ENCODE measurements at regions not wholly inside any gene's neighbourhood (a gene's known extent, or its start where the extent isn't known, plus 50 kb on each side); places are given as distances from the start of the nearest gene placed in this dataset.

- H3K4me3 Mint-ChIP-seq (ENCODE audit: unreplicated experiment): no peak overlapping the region
- Histone ChIP-seq H3K9me3 (ENCODE audit: insufficient read depth, low read depth, low read length) (no peaks in the 10 kb centered on the region), H3K4me3 (ENCODE audit: insufficient read depth, low read depth, low read length) (no peak overlapping the region), H3K4me2 (ENCODE audit: low read length) (no peak overlapping the region), H2AFZ (ENCODE audit: low read depth, low read length) (no peak overlapping the region), H3K27me3 (ENCODE audit: insufficient read depth, low read length) (no peaks in the 10 kb centered on the region), H3K36me3 (ENCODE audit: insufficient read depth, low read length) (no peaks in the 10 kb centered on the region), H3K79me2 (ENCODE audit: insufficient read depth, low read length) (no peaks in the 10 kb centered on the region), H3K9ac (ENCODE audit: low read length) (no peak overlapping the region), H3K4me1 (ENCODE audit: insufficient read depth, low read length) (peaks cover 5% of the 10 kb centered on the region), H3K27ac (ENCODE audit: low read depth, low read length) (no peak overlapping the region), H4K20me1 (ENCODE audit: insufficient read depth, low read length) (no peaks in the 10 kb centered on the region)
- H3K36me3 Mint-ChIP-seq (ENCODE audit: low read depth, unreplicated experiment): no peaks in the 10 kb centered on the region
- H3K27ac Mint-ChIP-seq (ENCODE audit: unreplicated experiment): no peak overlapping the region
- no peak for DNase-seq (ENCODE audit: low read depth)
- H3K4me1 Mint-ChIP-seq (ENCODE audit: low read depth, unreplicated experiment): peaks cover 3% of the 10 kb centered on the region
- TF ChIP-seq EZH2 (IDR thresholded peaks at IDR 0.05; ENCODE audit: insufficient read depth, low read length): no peak
- TF ChIP-seq CTCF (IDR thresholded peaks at IDR 0.05; ENCODE audit: insufficient read depth, low read depth, low read length): no peak
- no peak for FAIRE-seq
- no peaks in the 10 kb centered on the region for H3K9me3 Mint-ChIP-seq (ENCODE audit: unreplicated experiment)
- no peaks in the 10 kb centered on the region for H3K27me3 Mint-ChIP-seq (ENCODE audit: low read depth, unreplicated experiment)
These were observed 259.8 kb upstream of the CAMK1G start for GRCh38 chr1:209323743-209324142.

GRCh38 chr1:209324901-209325871 lies 258.3 kb upstream of the CAMK1G start:
- no peak overlapping the region for H3K9ac ChIP-seq (ENCODE audit: low read length)
- TF ChIP-seq EZH2 (IDR thresholded peaks at IDR 0.05; ENCODE audit: insufficient read depth, low read length) (no peak), CTCF (IDR thresholded peaks at IDR 0.05; ENCODE audit: insufficient read depth, low read depth, low read length) (no peak)
- Mint-ChIP-seq H3K4me1 (ENCODE audit: low read depth, unreplicated experiment) (no peaks in the 10 kb centered on the region), H3K4me3 (ENCODE audit: unreplicated experiment) (no peak overlapping the region), H3K9me3 (ENCODE audit: unreplicated experiment) (no peaks in the 10 kb centered on the region), H3K27ac (ENCODE audit: unreplicated experiment) (no peak overlapping the region), H3K27me3 (ENCODE audit: low read depth, unreplicated experiment) (no peaks in the 10 kb centered on the region), H3K36me3 (ENCODE audit: low read depth, unreplicated experiment) (no peaks in the 10 kb centered on the region)
- H3K27me3 ChIP-seq (ENCODE audit: insufficient read depth, low read length): peaks cover 2% of the 10 kb centered on the region
- no peak overlapping the region for H2AFZ ChIP-seq (ENCODE audit: low read depth, low read length)
- H3K4me1 ChIP-seq (ENCODE audit: insufficient read depth, low read length): no peaks in the 10 kb centered on the region
- no peak overlapping the region for H3K4me3 ChIP-seq (ENCODE audit: insufficient read depth, low read depth, low read length)
- H4K20me1 ChIP-seq (ENCODE audit: insufficient read depth, low read length): no peaks in the 10 kb centered on the region
- DNase-seq (ENCODE audit: low read depth) (no peak), FAIRE-seq (no peak)
- H3K9me3 ChIP-seq (ENCODE audit: insufficient read depth, low read depth, low read length): no peaks in the 10 kb centered on the region
- H3K27ac ChIP-seq (ENCODE audit: low read depth, low read length): no peak overlapping the region
- H3K79me2 ChIP-seq (ENCODE audit: insufficient read depth, low read length): no peaks in the 10 kb centered on the region
- H3K4me2 ChIP-seq (ENCODE audit: low read length): no peak overlapping the region
- no peaks in the 10 kb centered on the region for H3K36me3 ChIP-seq (ENCODE audit: insufficient read depth, low read length)

- Histone ChIP-seq H3K79me2 (ENCODE audit: insufficient read depth, low read length) (no peaks in the 10 kb centered on the region), H2AFZ (ENCODE audit: low read depth, low read length) (no peak overlapping the region), H3K4me3 (ENCODE audit: insufficient read depth, low read depth, low read length) (no peak overlapping the region), H3K27me3 (ENCODE audit: insufficient read depth, low read length) (peaks cover 2% of the 10 kb centered on the region), H3K9ac (ENCODE audit: low read length) (no peak overlapping the region), H3K36me3 (ENCODE audit: insufficient read depth, low read length) (no peaks in the 10 kb centered on the region), H4K20me1 (ENCODE audit: insufficient read depth, low read length) (no peaks in the 10 kb centered on the region), H3K4me1 (ENCODE audit: insufficient read depth, low read length) (no peaks in the 10 kb centered on the region), H3K9me3 (ENCODE audit: insufficient read depth, low read depth, low read length) (no peaks in the 10 kb centered on the region), H3K4me2 (ENCODE audit: low read length) (no peak overlapping the region), H3K27ac (ENCODE audit: low read depth, low read length) (no peak overlapping the region)
- Mint-ChIP-seq H3K4me3 (ENCODE audit: unreplicated experiment) (no peak overlapping the region), H3K27ac (ENCODE audit: unreplicated experiment) (no peak overlapping the region), H3K4me1 (ENCODE audit: low read depth, unreplicated experiment) (no peaks in the 10 kb centered on the region), H3K27me3 (ENCODE audit: low read depth, unreplicated experiment) (peaks cover 2% of the 10 kb centered on the region), H3K36me3 (ENCODE audit: low read depth, unreplicated experiment) (no peaks in the 10 kb centered on the region), H3K9me3 (ENCODE audit: unreplicated experiment) (no peaks in the 10 kb centered on the region)
- DNase-seq (ENCODE audit: low read depth): no peak
- no peak for FAIRE-seq
- TF ChIP-seq EZH2 (IDR thresholded peaks at IDR 0.05; ENCODE audit: insufficient read depth, low read length) (no peak), CTCF (IDR thresholded peaks at IDR 0.05; ENCODE audit: insufficient read depth, low read depth, low read length) (no peak)
These were observed 257.4 kb upstream of the CAMK1G start for GRCh38 chr1:209326076-209326475.
